Sigmoid colon (tissue), 6 donors: ENCODE measurements at regions not wholly inside any gene's neighbourhood (a gene's known extent, or its start where the extent isn't known, plus 50 kb on each side); places are given as distances from the start of the nearest gene placed in this dataset.

Experiments used
- DNase-seq: peaks from one replicate; pipeline ENCODE4 v3.0.0-alpha.2; 2019
- H3K27ac ChIP-seq, 4 donors: fragments of 200-600 bp; sonication (generic); one replicate each; pipeline ENCODE4 v1.5.1; 2016 to 2019; ENCODE audit warnings: mild to moderate bottlenecking in 1 of 4
- H3K27me3 ChIP-seq, 3 donors: fragments of 200-600 bp; sonication (generic); one replicate each; pipeline ENCODE4 v1.5.1; 2019; ENCODE audit warnings: mild to moderate bottlenecking in 1 of 3
- H3K36me3 ChIP-seq, 4 donors: fragments of 200-600 bp; sonication (generic); one replicate each; pipeline ENCODE4 v1.5.1; 2016 to 2019
- H3K4me1 ChIP-seq, 4 donors: fragments of 200-600 bp; sonication (generic); one replicate each; pipeline ENCODE4 v1.5.1; 2017 to 2019
- H3K4me3 ChIP-seq, 4 donors: fragments of 200-600 bp; sonication (generic); one replicate each; pipeline ENCODE4 v1.5.1; 2017 to 2019; ENCODE audit warnings: mild to moderate bottlenecking in 2 of 4, moderate library complexity in 1 of 4
- H3K9me3 ChIP-seq, 4 donors: fragments of 200-600 bp in 3 of 4; sonication (generic) in 3 of 4; one replicate each; pipeline versions ENCODE4 v1.5.1 to v1.6.1; 2013 to 2019
- CTCF ChIP-seq, 4 experiments: fragments of 450-650 bp in 3 of 4; fragments of 200-600 bp in 1 of 4; IDR thresholded peaks; one replicate each; pipeline ENCODE4 v1.5.1; 2016 to 2019; ENCODE audit warnings: antibody characterized with exemption in 4 of 4, mild to moderate bottlenecking in 3 of 4, moderate library complexity in 2 of 4
- EP300 ChIP-seq, 4 donors: sonication (generic); formaldehyde crosslinking; IDR thresholded peaks; one replicate each; pipeline ENCODE4 v1.6.1; 2017; ENCODE audit warnings: antibody characterized with exemption in 4 of 4
- POLR2A ChIP-seq, 2 donors: fragments of 450-650 bp; IDR thresholded peaks; one replicate each; pipeline ENCODE4 v1.6.1; 2016; ENCODE audit warnings: antibody characterized with exemption in 2 of 2, mild to moderate bottlenecking in 2 of 2, moderate library complexity in 2 of 2
- POLR2AphosphoS5 ChIP-seq, 4 donors: sonication (generic); formaldehyde crosslinking; IDR thresholded peaks; one replicate each; pipeline ENCODE4 v1.6.1; 2017; ENCODE audit warnings: antibody characterized with exemption in 4 of 4
- WGBS, 2 donors: extraction: QIAGEN DNeasy Blood & Tissue Kit; methylation state at CpG; one replicate each; pipeline ENCODE4 v1.1.7; 2013; 5-methylcytosine and 5-hydroxymethylcytosine counted together
- intact Hi-C: fragments of 100-400 bp; cut with DNase I; formaldehyde crosslinking; loops from one replicate; pipeline ENCODE4 v1.15.1; 2023
- donor health status: healthy with polysubstance abuse.
- donor health status: healthy.

GRCh38 chr14:104341532-104342434 is 203.4 kb downstream of the KIF26A start:
- Histone ChIP-seq H3K36me3 (no peaks in the 10 kb centered on the region), H3K27me3 (peaks cover 0 to 19% (median 10%) of the 10 kb centered on the region in 3 donors), H3K4me1 (peaks cover 0 to 13% (median 8%) of the 10 kb centered on the region in 4 donors), H3K4me3 (no peak overlapping the region), H3K9me3 (peaks cover 0 to 3% (median 0%) of the 10 kb centered on the region in 4 donors), H3K27ac (no peak overlapping the region)
- 24 to 46% methylated on average over 27 of the region's 27 CpGs for WGBS, 2 donors
- peak; percentile 73 for DNase-seq
- TF ChIP-seq CTCF (IDR thresholded peaks at IDR 0.05) (peak in 3 of 4 experiments; percentile 9 to 42 (median 17)), POLR2A (IDR thresholded peaks at IDR 0.05) (no peak), POLR2AphosphoS5 (IDR thresholded peaks at IDR 0.05) (no peak)
- intact Hi-C loops, result no loop called here

- DNase-seq, result peak; percentile 40
- Histone ChIP-seq H3K4me3 (no peak overlapping the region), H3K27ac (no peak overlapping the region), H3K27me3 (peaks cover 0 to 15% (median 10%) of the 10 kb centered on the region in 3 donors), H3K36me3 (no peaks in the 10 kb centered on the region), H3K9me3 (peaks cover 0 to 3% (median 0%) of the 10 kb centered on the region in 4 donors), H3K4me1 (peaks cover 0 to 13% (median 8%) of the 10 kb centered on the region in 4 donors)
- 59 to 70% methylated on average over 22 of the region's 22 CpGs for WGBS, 2 donors
- intact Hi-C loops, result no loop called here
- no peak for TF ChIP-seq CTCF (IDR thresholded peaks at IDR 0.05)
- no peak for TF ChIP-seq EP300 (IDR thresholded peaks at IDR 0.05)
- TF ChIP-seq POLR2A (IDR thresholded peaks at IDR 0.05), result no peak
- TF ChIP-seq POLR2AphosphoS5 (IDR thresholded peaks at IDR 0.05), result no peak
These were observed 204.3 kb downstream of the KIF26A start for GRCh38 chr14:104342435-104343293.

- H3K27ac ChIP-seq, result no peak overlapping the region
- peaks cover 0 to 3% (median 0%) of the 10 kb centered on the region in 4 donors for H3K9me3 ChIP-seq
- H3K36me3 ChIP-seq, result no peaks in the 10 kb centered on the region
- H3K4me3 ChIP-seq, result no peak overlapping the region
- 86 to 90% methylated on average over 6 of the region's 6 CpGs for WGBS, 2 donors
- intact Hi-C loops, result no loop called here
- DNase-seq, result peak; percentile 56
- H3K27me3 ChIP-seq, result peaks cover 0 to 15% (median 10%) of the 10 kb centered on the region in 3 donors
- TF ChIP-seq POLR2A (IDR thresholded peaks at IDR 0.05) (no peak), CTCF (IDR thresholded peaks at IDR 0.05) (no peak), POLR2AphosphoS5 (IDR thresholded peaks at IDR 0.05) (no peak), EP300 (IDR thresholded peaks at IDR 0.05) (no peak)
- H3K4me1 ChIP-seq, result peaks cover 0 to 13% (median 8%) of the 10 kb centered on the region in 4 donors
These were observed 204.9 kb downstream of the KIF26A start for GRCh38 chr14:104343294-104343625.

- Histone ChIP-seq H3K9me3 (no peaks in the 10 kb centered on the region), H3K27ac (no peak overlapping the region), H3K36me3 (no peaks in the 10 kb centered on the region), H3K27me3 (peaks cover 0 to 15% (median 10%) of the 10 kb centered on the region in 3 donors), H3K4me1 (peaks cover 0 to 13% (median 8%) of the 10 kb centered on the region in 4 donors), H3K4me3 (no peak overlapping the region)
- 80 to 82% methylated on average over 11 of the region's 11 CpGs for WGBS, 2 donors
- intact Hi-C loops, result no loop called here
- peak; percentile 41 for DNase-seq
- no peak for TF ChIP-seq POLR2A (IDR thresholded peaks at IDR 0.05)
- TF ChIP-seq POLR2AphosphoS5 (IDR thresholded peaks at IDR 0.05), result no peak
- no peak for TF ChIP-seq CTCF (IDR thresholded peaks at IDR 0.05)
- TF ChIP-seq EP300 (IDR thresholded peaks at IDR 0.05), result no peak
These were observed 205.6 kb downstream of the KIF26A start for GRCh38 chr14:104343690-104344640.
